ENCODE measurements at regions not wholly inside any gene's neighbourhood (a gene's known extent, or its start where the extent isn't known, plus 50 kb on each side); places are given as distances from the start of the nearest gene placed in this dataset.

DNA sequence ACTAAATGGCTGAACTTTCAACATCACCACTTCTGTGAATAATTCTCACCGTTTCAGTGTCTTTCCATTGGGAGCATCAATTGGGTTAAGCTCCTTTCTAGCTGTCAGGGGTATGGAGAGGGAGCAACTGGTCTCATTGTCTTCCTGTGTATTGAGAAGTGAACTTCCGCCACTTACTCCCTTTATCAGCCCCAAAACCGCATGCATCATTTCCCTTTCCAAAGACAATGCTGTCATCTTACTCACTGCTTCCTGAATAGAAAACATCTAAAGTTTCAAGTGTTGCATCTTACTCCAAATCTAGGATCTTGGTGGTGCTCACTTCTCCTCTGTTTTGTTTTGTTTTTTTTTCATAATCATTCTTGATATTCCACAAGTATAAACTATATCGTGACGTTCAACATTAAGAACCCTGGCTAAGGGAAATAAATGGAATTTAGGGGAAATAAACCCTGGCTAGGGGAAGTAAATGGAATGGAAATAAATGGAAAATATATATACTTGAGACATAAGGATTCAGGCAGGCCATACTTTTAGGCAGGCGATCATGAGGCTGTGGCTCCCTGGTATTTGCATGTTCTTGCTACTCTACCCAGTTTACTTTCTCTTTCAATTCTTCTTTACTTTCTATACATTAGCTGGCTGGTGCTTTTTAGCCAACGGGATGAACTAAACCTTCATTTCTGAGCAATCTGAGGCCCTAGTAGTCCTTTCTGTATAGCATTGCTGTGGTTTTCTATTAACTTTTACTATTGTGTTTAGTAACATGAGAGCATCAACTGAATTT, 371.9 kb downstream of the BMPER start:
- H3K79me1 ChIP-seq (ENCODE audit: insufficient read depth, low read depth, low read length, poor library complexity, severe bottlenecking): no peaks in the 10 kb centered on the region
- no peak overlapping the region for H4K8ac ChIP-seq (replicated peaks; ENCODE audit: insufficient read length, low read depth, low read length)
- H4K5ac ChIP-seq (ENCODE audit: insufficient read length, low read depth, low read length): no peak overlapping the region
- no CpG with 5 or more reads among the region's 7 CpGs for WGBS (ENCODE audit: extremely low coverage, insufficient read length, low lambda C conversion rate)
- H3K56ac ChIP-seq (ENCODE audit: insufficient read length, low read depth, low read length): no peak overlapping the region
- no peaks in the 10 kb centered on the region for H3K79me2 ChIP-seq (ENCODE audit: insufficient read depth, low read length)
- no peak overlapping the region for H2AFZ ChIP-seq (ENCODE audit: low read length)
- TF ChIP-seq CTCF (conservative IDR thresholded peaks at IDR 0.05): no peak
- no peak overlapping the region for H2BK12ac ChIP-seq (ENCODE audit: insufficient read length, low read depth, low read length)
- H3K14ac ChIP-seq (ENCODE audit: insufficient read depth, low read length): no peak overlapping the region
- no peak overlapping the region for H3K27ac ChIP-seq (ENCODE audit: insufficient read length, low read depth, low read length)
- H3K23me2 ChIP-seq (ENCODE audit: insufficient read length, low read depth, low read length, poor library complexity, severe bottlenecking): no peaks in the 10 kb centered on the region
- H3K23ac ChIP-seq (ENCODE audit: insufficient read length, low read depth, low read length): no peak overlapping the region
- no peak overlapping the region for H2AK5ac ChIP-seq (ENCODE audit: insufficient read length, low read length)
- H2BK120ac ChIP-seq (ENCODE audit: low read depth, low read length, poor library complexity, severe bottlenecking): no peak overlapping the region
- no peaks in the 10 kb centered on the region for H3K27me3 ChIP-seq (ENCODE audit: insufficient read depth, low read length)
- H3K9me3 Mint-ChIP-seq: peaks cover 9 to 12% of the 10 kb centered on the region in 2 experiments
- peaks cover 3 to 10% of the 10 kb centered on the region in 2 experiments for H3K4me1 Mint-ChIP-seq
- no peaks in the 10 kb centered on the region for H4K20me1 ChIP-seq (ENCODE audit: control insufficient read depth, insufficient read depth, insufficient read length)
- no peak overlapping the region for H2BK15ac ChIP-seq (ENCODE audit: low read depth, low read length)
- no peak overlapping the region for H2BK20ac ChIP-seq (ENCODE audit: low read depth, low read length, poor library complexity, severe bottlenecking)
- H3K36me3 Mint-ChIP-seq (ENCODE audit: insufficient read depth in 1 of 3, low read depth in 3 of 3): peaks cover 6 to 12% (median 9%) of the 10 kb centered on the region in 3 experiments
- H3K27me3 Mint-ChIP-seq (ENCODE audit: low read depth): no peaks in the 10 kb centered on the region
- H3K4ac ChIP-seq (ENCODE audit: low read depth, low read length): no peak overlapping the region
- no peak overlapping the region for H3K27ac Mint-ChIP-seq
- H3K4me3 Mint-ChIP-seq: no peak overlapping the region
- H3K18ac ChIP-seq (ENCODE audit: insufficient read length, low read depth, low read length): no peak overlapping the region
- no peak for DNase-seq
- no peak overlapping the region for H3T11ph ChIP-seq (ENCODE audit: low read length)
- peaks cover 7% of the 10 kb centered on the region for H3K9me3 ChIP-seq (ENCODE audit: control insufficient read depth, low read depth, low read length)
- H2BK5ac ChIP-seq (ENCODE audit: insufficient read length, low read length): no peak overlapping the region
- no peak overlapping the region for H4K91ac ChIP-seq (ENCODE audit: insufficient read length, low read depth, low read length)
- no peak overlapping the region for H3K4me2 ChIP-seq (ENCODE audit: insufficient read depth, insufficient read length, low read length)
- no peaks in the 10 kb centered on the region; the same call in none of the 2 replicates for H3K4me1 ChIP-seq (ENCODE audit: insufficient read depth, low read length)
- no peak overlapping the region for H3K9ac ChIP-seq (ENCODE audit: extremely low read depth, insufficient read length, low read length)

Data from H9 (cell line).